AG10803 (cell line): ENCODE measurements at regions not wholly inside any gene's neighbourhood (a gene's known extent, or its start where the extent isn't known, plus 50 kb on each side); places are given as distances from the start of the nearest gene placed in this dataset.

Source experiments
- DNase-seq: peaks from one replicate; pipeline ENCODE4 v3.0.0; 2010; ENCODE audit warnings: low read depth
- H3K4me3 ChIP-seq: 2 replicates; pipeline ENCODE4 v1.5.1; 2011; ENCODE audit warnings: mild to moderate bottlenecking, low read length, control low read depth
- TF ChIP-seq, protein P1 (sequence below): conservative IDR thresholded peaks from 2 replicates; pipeline ENCODE4 v1.5.1; 2011; ENCODE audit warnings: mild to moderate bottlenecking, low read length, control low read depth, inconsistent platforms

DNA sequence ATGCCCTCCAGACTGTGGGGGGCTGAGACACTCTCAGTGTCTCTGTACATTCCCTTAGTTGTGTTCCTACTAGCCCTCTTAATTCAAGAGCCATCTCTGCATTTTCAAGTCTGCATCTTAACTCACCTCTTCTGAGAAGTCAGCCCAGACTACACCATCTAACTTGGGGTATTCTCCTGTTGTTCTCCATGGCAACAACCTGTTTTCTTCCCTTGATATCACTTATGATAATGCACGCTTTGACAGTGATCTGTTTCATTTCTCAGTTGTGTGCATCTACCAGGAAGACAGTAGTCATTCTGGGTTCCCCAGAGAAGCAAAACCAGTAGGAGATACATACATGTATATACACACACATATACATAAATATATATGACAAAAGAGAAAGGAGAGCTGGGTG is 707.3 kb upstream of the IGFBP3 start:
- DNase-seq, result no peak
- no peak overlapping the region for H3K4me3 ChIP-seq
- TF ChIP-seq, protein P1, sequence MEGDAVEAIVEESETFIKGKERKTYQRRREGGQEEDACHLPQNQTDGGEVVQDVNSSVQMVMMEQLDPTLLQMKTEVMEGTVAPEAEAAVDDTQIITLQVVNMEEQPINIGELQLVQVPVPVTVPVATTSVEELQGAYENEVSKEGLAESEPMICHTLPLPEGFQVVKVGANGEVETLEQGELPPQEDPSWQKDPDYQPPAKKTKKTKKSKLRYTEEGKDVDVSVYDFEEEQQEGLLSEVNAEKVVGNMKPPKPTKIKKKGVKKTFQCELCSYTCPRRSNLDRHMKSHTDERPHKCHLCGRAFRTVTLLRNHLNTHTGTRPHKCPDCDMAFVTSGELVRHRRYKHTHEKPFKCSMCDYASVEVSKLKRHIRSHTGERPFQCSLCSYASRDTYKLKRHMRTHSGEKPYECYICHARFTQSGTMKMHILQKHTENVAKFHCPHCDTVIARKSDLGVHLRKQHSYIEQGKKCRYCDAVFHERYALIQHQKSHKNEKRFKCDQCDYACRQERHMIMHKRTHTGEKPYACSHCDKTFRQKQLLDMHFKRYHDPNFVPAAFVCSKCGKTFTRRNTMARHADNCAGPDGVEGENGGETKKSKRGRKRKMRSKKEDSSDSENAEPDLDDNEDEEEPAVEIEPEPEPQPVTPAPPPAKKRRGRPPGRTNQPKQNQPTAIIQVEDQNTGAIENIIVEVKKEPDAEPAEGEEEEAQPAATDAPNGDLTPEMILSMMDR, result no peak

DNA sequence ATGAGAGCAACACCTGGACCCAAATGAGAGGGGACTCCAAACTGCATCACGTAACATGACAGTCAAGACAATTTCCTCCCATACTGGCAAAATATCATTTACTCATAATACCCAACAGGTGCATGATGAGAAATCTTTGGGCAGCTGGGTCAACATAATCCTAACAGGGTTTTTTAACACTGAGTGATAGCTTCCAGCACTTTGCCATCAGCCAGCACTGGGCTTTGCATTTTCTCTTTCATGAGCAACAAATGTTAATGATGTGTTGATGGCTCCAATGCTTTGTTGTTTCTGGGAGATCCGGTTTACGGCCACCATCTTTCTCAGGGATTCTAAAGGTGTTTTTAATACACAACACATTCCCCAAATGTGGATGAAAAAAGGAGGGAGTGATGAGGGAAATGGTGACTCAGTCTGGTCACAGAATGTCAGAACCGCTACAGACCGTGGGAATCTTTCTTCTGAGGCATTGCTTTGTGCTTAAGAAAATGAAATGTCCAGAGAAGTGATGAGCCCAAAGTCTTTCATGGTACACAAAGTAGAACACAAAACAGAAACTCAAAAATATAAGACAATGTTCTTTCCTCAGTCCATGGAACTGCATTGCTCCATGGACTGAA is 705.7 kb upstream of the IGFBP3 start:
- H3K4me3 ChIP-seq, result no peak overlapping the region
- TF ChIP-seq, protein P1, result no peak
- peak; percentile 62 for DNase-seq

DNA sequence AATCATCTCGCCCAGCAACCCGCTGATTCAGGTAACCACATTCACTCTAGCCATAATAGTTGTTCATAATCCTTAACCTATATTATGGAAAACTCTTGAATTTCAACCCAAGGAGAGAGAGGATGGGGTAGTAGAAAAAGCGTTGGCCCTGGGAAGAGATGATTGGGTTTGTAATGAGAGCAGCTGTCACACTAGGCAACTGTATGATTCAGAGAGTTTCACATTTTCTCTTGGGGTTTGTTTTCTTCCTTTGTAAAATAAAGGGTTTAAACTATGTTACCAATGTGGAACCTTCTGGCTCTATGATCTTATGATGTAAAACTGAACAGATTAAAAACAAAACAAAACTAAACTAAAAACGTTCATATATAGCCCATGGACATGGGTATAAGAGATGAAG is 705.2 kb upstream of the IGFBP3 start:
- TF ChIP-seq, protein P1, result no peak
- H3K4me3 ChIP-seq, result no peak overlapping the region
- DNase-seq, result no peak

DNA sequence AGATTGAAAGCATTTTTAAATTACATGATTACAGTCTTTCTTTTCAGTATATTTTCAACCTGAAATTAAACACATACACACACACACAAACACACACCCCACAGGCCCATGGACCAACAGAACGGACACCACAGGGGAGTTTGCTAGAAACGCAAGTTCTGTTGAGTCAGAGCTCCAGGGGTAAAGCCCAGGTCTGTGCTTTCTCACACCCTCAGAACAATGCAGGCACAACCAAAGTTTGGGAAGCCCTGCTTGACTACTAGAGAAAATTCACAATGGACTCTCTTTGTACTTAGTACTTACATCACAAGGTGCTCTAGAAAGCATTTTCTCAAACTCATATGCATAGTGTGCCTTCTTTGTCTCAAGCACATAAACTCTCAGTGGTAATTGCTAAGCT is 704.0 kb upstream of the IGFBP3 start:
- no peak overlapping the region for H3K4me3 ChIP-seq
- DNase-seq, result no peak
- TF ChIP-seq, protein P1, result no peak

DNA sequence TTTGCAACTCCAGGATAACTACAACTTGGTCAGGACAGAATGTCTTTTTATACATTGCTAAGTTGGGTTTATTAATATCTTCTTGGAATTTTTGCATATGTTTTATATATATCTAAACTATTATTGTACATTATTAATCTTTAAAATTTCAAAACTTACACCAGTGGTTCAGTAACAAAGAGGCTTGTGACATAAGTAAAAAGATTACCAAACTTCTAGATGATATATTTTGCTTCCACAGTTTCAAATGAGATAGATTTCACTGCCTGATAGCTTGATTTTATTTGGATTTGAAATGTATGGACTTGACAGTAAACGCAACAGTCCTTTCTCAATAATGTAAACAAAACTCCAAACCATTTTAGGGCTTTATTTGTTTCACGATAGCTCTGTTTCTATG is 701.2 kb upstream of the IGFBP3 start:
- no peak overlapping the region for H3K4me3 ChIP-seq
- DNase-seq, result no peak
- TF ChIP-seq, protein P1, result no peak

DNA sequence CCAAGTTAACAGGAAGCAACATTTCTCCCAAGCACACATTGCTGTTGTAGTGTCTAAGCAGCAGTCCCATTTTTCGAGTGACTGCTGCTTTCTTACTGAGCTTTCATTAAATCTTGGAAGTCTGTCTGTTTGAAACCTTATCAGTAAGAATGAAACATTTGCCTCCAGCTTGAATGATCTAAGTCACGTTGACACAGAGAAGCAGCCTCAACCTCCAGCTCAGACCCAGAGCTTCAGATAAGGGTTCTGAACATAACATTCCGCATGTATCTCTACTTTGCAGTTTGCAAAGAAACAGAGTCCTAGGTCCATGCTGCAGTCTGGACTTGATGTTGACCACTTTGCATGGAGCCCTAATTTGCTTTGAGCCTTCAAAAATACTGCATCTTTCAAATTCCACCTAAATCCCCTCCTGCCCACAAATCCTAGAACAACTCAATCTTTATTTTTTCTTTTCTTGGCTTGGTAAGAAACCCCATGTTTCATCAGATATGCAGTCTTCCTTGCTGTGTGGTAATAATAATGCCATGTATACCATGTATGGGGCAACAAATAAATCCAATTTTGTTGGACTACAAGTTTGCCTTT is 698.7 kb upstream of the IGFBP3 start:
- DNase-seq, result no peak
- no peak overlapping the region for H3K4me3 ChIP-seq
- TF ChIP-seq, protein P1, result no peak

DNA sequence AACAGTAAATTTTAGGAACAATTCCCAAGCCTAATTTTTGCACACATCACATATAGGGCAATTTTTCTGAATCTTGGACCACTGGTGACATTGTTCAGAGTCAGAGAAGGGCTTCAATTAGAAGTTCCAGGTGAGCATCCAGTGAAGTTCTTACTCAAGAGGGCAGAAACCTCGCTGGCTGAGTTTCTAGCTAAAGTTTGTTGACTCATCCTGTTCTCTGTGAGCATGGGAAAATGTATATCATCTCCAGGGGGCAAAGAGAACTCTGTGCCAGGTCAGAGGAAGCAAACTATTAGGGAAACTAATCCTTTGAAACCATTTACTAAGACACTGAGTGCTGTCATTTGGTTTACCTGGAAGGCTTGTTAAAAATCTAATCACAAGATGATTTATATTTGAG is 695.6 kb upstream of the IGFBP3 start:
- no peak for DNase-seq
- TF ChIP-seq, protein P1, result no peak

More for the DNA sequence above, 695.6 kb upstream of the IGFBP3 start:
- H3K4me3 ChIP-seq, result no peak overlapping the region
